GM12873 (cell line): ENCODE measurements at regions not wholly inside any gene's neighbourhood (a gene's known extent, or its start where the extent isn't known, plus 50 kb on each side); places are given as distances from the start of the nearest gene placed in this dataset.

Experiments
- TF ChIP-seq, protein P1 (sequence below): IDR thresholded peaks from 2 replicates; pipeline ENCODE4 v1.5.1; 2012; ENCODE audit warnings: low read depth, mild to moderate bottlenecking, moderate library complexity, low read length, control low read depth; ENCODE audit not compliant: insufficient read depth; ENCODE audit errors: missing control alignments

DNA sequence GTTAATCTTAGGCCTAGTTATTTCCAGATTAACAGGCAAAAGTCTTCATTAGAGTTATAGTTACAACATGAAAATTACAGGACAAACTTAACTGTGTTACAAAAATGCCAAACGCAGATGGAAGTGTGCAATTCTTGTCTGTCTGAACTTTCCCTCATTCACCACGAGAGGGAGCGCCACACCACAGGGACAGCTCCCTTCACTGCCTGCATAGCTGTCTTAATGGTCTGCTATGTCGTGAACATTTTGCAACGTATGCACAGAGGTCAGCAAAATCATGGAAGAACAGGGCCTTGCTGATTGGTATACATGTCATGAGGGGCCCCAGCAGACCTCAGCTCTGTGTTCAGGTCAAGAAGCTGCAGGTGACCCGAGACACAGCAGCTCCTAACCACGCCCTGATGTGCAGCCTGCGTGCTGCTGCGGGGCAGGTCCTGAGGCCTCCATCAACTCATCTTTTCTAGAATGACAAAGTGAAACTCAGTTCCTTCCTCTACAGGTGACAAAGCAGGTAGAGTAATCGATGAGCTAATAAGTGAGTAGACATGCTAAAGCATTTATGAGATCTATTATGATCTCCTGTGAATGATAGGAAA lies 78.8 kb upstream of the ATP8B1 start:
- TF ChIP-seq, protein P1, sequence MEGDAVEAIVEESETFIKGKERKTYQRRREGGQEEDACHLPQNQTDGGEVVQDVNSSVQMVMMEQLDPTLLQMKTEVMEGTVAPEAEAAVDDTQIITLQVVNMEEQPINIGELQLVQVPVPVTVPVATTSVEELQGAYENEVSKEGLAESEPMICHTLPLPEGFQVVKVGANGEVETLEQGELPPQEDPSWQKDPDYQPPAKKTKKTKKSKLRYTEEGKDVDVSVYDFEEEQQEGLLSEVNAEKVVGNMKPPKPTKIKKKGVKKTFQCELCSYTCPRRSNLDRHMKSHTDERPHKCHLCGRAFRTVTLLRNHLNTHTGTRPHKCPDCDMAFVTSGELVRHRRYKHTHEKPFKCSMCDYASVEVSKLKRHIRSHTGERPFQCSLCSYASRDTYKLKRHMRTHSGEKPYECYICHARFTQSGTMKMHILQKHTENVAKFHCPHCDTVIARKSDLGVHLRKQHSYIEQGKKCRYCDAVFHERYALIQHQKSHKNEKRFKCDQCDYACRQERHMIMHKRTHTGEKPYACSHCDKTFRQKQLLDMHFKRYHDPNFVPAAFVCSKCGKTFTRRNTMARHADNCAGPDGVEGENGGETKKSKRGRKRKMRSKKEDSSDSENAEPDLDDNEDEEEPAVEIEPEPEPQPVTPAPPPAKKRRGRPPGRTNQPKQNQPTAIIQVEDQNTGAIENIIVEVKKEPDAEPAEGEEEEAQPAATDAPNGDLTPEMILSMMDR: peak; percentile 95

DNA sequence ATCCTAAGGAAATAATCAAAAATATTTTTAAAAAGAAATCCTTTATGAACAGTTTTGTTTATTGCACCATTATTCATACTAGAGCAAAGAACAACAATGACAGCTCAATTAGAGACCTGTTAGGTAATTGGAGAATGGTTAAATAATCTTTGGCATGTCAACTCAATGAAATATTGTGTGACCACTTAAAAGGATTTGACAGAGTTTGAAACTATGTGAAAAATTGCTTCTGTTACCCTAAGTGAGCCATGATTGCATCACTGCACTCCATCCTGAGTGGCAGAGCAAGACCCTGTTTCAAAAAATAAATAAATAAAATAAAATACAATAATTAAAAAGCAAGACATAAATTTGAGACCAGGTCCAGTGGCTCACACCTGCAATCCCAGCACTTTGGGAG lies 66.1 kb upstream of the ATP8B1 start:
- TF ChIP-seq, protein P1: no peak

DNA sequence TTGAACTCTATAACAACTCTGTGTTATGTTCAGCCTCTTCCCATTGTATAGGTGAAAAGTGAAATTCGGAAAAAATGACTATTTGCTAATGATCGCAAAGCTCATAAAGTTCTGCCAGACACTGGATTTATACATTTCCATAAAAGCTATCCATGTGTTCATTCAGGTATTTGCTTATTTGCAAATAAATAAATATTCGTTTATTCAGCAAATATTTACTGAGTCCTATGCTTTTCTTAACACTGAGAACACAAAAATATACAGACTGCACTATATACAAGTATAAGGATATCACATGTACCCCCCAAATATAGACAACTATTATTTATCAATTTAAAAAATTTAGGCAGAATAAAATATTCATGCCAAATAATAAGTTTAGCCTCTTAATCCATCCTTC lies 63.2 kb upstream of the ATP8B1 start:
- TF ChIP-seq, protein P1: no peak

DNA sequence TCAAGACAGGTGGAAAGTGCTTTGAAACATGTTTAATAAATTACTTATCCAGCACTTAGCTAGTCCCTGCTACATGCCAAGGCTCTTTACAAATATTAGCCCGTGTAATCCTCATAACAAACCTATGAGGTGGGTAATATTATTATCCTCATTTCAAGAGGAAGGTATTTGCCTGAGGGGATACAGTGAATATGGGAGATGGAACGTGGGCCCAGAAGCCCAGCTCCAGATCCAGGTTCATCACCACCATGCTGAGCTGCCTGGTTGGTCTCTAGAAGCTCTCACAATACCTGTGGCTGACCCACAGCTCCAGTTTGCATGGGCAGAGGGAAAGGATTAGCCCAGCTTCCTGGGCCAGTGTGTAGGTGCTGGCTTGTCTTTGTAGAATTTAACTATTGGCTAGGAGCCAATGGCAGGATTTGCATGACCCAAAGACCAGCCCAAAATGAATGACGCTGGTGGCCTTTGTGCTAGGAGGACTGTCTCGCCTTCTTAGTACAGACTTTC lies 61.6 kb upstream of the ATP8B1 start:
- TF ChIP-seq, protein P1: no peak

DNA sequence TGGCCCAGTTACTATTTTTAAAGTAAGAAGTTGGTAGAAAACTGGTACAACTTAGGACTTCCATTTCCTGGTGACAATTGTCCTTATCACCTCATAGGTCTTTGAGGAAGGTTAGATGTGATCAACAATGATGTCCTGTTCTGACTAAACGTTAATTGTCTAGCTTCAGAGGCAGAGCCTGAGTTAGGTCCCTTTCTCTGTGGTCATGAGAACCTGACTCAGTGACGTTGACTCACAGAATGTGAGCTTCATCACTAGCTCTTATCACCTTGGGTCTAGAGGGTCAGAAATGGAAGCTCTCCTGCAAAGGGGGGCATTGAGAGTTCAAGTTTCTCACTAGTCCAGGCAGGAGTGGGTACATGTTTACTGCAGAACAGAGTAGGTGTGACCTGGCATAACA lies 60.6 kb upstream of the ATP8B1 start:
- TF ChIP-seq, protein P1: no peak

DNA sequence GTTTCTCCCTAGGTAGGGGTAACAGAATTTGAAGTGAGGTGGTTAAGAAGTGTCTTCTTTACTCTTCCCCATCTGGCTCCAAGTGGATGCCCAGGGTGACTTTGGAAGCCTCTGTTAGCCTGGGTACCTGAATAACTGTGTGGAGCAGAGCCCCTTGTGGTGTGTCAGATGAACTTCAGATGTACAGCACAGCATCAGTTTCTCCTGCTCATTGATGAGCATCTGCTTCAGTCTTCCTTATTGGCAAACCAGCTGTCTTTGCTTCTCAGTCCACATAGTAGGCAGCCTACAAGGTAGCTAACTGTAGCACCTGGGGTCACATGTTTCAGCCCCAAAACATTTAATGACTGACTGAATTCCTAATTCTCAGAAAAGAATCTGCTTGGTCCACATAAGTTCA lies 56.2 kb upstream of the ATP8B1 start:
- TF ChIP-seq, protein P1: peak; percentile 81

DNA sequence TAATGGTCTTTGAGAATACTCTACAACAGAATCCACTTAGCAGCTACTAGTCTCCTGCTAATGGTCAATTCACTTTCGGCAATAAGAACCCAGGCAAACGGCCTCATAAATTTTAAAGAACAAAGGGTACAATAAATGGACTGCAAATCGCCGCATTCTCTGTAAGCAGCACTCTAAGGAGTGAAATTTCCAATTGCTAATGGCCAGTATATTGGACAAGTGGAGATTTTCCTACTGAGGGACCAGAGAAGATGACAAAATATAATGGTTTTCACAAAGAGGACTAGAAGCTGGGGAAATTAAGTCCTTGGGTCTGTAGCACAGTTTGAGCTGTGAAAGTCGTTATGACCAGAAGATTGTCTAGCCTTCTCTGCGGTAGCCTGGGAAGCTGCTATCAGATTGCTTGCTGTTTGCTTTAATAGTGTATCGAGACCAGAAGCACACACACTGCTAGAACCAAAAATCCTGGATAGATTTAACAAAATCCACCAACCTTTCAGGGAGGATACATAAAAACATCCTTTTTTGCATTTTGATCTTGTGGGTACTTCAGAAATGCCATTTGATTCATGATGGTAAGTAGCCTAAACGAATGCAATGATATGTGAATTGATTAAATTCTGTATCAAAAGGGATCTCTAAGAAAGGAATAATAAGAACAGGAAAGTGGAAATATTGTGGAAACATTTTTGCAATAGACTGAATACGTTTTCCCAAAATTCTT lies 53.6 kb upstream of the ATP8B1 start:
- TF ChIP-seq, protein P1: no peak
